ENCODE measurements at regions not wholly inside any gene's neighbourhood (a gene's known extent, or its start where the extent isn't known, plus 50 kb on each side); places are given as distances from the start of the nearest gene placed in this dataset.

DNA sequence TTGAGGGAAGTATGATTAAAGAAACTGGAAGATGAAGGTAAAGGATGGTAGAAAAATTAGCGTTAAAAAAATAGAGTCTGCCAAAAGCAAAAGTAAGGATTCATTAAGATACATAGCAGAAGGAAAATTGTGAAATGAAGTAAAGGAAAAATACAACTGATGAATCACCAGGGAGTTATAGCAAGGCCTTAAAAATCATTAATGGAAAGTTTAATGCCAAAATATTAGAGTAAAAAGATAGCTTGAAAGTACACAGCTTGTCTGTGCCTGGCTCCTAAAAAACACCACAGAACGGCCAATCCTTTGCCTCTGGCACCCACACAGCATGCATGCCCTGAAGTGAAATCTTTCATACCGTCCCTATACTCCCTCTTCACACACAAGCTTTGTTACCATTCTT is 66.9 kb upstream of the APOBEC4 start:
- Mint-ChIP-seq H3K4me1 (ENCODE audit: low read depth, unreplicated experiment) (peaks cover 10% of the 10 kb centered on the region), H3K4me3 (ENCODE audit: unreplicated experiment) (no peak overlapping the region), H3K27me3 (ENCODE audit: low read depth, unreplicated experiment) (peaks cover 1% of the 10 kb centered on the region), H3K27ac (ENCODE audit: unreplicated experiment) (no peak overlapping the region), H3K36me3 (ENCODE audit: low read depth, unreplicated experiment) (peaks cover 2% of the 10 kb centered on the region), H3K9me3 (ENCODE audit: unreplicated experiment) (no peaks in the 10 kb centered on the region)
- H3K4me1 ChIP-seq (ENCODE audit: insufficient read depth, low read length) = no peaks in the 10 kb centered on the region
- FAIRE-seq (no peak), DNase-seq (ENCODE audit: low read depth) (no peak)
- no peak overlapping the region for H3K9ac ChIP-seq (ENCODE audit: low read length)
- no peak overlapping the region for H2AFZ ChIP-seq (ENCODE audit: low read depth, low read length)
- H3K4me3 ChIP-seq (ENCODE audit: insufficient read depth, low read depth, low read length) = no peak overlapping the region
- H4K20me1 ChIP-seq (ENCODE audit: insufficient read depth, low read length) = no peaks in the 10 kb centered on the region
- TF ChIP-seq, protein P1, sequence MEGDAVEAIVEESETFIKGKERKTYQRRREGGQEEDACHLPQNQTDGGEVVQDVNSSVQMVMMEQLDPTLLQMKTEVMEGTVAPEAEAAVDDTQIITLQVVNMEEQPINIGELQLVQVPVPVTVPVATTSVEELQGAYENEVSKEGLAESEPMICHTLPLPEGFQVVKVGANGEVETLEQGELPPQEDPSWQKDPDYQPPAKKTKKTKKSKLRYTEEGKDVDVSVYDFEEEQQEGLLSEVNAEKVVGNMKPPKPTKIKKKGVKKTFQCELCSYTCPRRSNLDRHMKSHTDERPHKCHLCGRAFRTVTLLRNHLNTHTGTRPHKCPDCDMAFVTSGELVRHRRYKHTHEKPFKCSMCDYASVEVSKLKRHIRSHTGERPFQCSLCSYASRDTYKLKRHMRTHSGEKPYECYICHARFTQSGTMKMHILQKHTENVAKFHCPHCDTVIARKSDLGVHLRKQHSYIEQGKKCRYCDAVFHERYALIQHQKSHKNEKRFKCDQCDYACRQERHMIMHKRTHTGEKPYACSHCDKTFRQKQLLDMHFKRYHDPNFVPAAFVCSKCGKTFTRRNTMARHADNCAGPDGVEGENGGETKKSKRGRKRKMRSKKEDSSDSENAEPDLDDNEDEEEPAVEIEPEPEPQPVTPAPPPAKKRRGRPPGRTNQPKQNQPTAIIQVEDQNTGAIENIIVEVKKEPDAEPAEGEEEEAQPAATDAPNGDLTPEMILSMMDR (IDR thresholded peaks at IDR 0.05; ENCODE audit: insufficient read depth, low read depth, low read length) = no peak
- TF ChIP-seq EZH2 (IDR thresholded peaks at IDR 0.05; ENCODE audit: insufficient read depth, low read length) = no peak
- H3K9me3 ChIP-seq (ENCODE audit: insufficient read depth, low read depth, low read length) = no peaks in the 10 kb centered on the region
- H3K36me3 ChIP-seq (ENCODE audit: insufficient read depth, low read length) = no peaks in the 10 kb centered on the region
- no peaks in the 10 kb centered on the region for H3K27me3 ChIP-seq (ENCODE audit: insufficient read depth, low read length)
- no peak overlapping the region for H3K27ac ChIP-seq (ENCODE audit: low read depth, low read length)
- H3K4me2 ChIP-seq (ENCODE audit: low read length) = no peak overlapping the region
- no peaks in the 10 kb centered on the region for H3K79me2 ChIP-seq (ENCODE audit: insufficient read depth, low read length)

DNA sequence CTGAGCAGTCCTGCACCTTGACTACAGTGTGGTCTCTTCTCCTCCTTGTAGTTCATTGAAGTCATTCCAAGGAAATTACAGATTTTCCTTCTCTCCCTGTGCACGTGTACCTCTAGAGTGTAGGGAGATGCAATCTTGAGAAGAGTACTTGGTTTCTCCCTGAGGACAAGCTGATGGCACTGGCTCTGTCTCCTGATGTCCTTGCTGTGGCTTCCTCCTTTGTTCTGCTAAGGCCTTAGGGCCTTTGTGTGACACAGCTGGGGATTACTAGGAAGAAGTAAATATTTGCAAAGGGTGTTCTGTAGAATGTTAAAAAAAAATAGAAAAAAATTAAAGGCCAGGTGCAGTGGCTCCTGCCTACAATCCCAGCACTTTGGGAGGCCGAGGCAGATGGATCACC is 66.2 kb upstream of the APOBEC4 start:
- no peak overlapping the region for H3K4me3 ChIP-seq (ENCODE audit: insufficient read depth, low read depth, low read length)

GRCh38 chr1:183716286-183716685 is 63.2 kb upstream of the APOBEC4 start:
- no peak overlapping the region for H3K4me3 ChIP-seq (ENCODE audit: insufficient read depth, low read depth, low read length)
- DNase-seq (ENCODE audit: low read depth) (no peak), FAIRE-seq (no peak)
- H3K27ac ChIP-seq (ENCODE audit: low read depth, low read length) = no peak overlapping the region
- Mint-ChIP-seq H3K4me3 (ENCODE audit: unreplicated experiment) (no peak overlapping the region), H3K9me3 (ENCODE audit: unreplicated experiment) (no peaks in the 10 kb centered on the region), H3K4me1 (ENCODE audit: low read depth, unreplicated experiment) (peaks cover 20% of the 10 kb centered on the region), H3K27me3 (ENCODE audit: low read depth, unreplicated experiment) (no peaks in the 10 kb centered on the region), H3K27ac (ENCODE audit: unreplicated experiment) (no peak overlapping the region), H3K36me3 (ENCODE audit: low read depth, unreplicated experiment) (no peaks in the 10 kb centered on the region)
- no peak overlapping the region for H3K9ac ChIP-seq (ENCODE audit: low read length)
- TF ChIP-seq, protein P1 (IDR thresholded peaks at IDR 0.05; ENCODE audit: insufficient read depth, low read depth, low read length) = no peak
- TF ChIP-seq EZH2 (IDR thresholded peaks at IDR 0.05; ENCODE audit: insufficient read depth, low read length) = no peak
- H3K4me1 ChIP-seq (ENCODE audit: insufficient read depth, low read length) = no peaks in the 10 kb centered on the region
- H3K4me2 ChIP-seq (ENCODE audit: low read length) = no peak overlapping the region
- no peaks in the 10 kb centered on the region for H3K36me3 ChIP-seq (ENCODE audit: insufficient read depth, low read length)
- H3K27me3 ChIP-seq (ENCODE audit: insufficient read depth, low read length) = no peaks in the 10 kb centered on the region
- H3K9me3 ChIP-seq (ENCODE audit: insufficient read depth, low read depth, low read length) = no peaks in the 10 kb centered on the region
- H2AFZ ChIP-seq (ENCODE audit: low read depth, low read length) = no peak overlapping the region
- H3K79me2 ChIP-seq (ENCODE audit: insufficient read depth, low read length) = no peaks in the 10 kb centered on the region
- H4K20me1 ChIP-seq (ENCODE audit: insufficient read depth, low read length) = no peaks in the 10 kb centered on the region

More for the DNA sequence above, 66.2 kb upstream of the APOBEC4 start:
- H3K4me1 Mint-ChIP-seq (ENCODE audit: low read depth, unreplicated experiment) = peaks cover 10% of the 10 kb centered on the region
- no peak overlapping the region for H3K4me3 Mint-ChIP-seq (ENCODE audit: unreplicated experiment)
- Histone ChIP-seq H3K27ac (ENCODE audit: low read depth, low read length) (no peak overlapping the region), H3K4me1 (ENCODE audit: insufficient read depth, low read length) (no peaks in the 10 kb centered on the region), H2AFZ (ENCODE audit: low read depth, low read length) (no peak overlapping the region), H4K20me1 (ENCODE audit: insufficient read depth, low read length) (no peaks in the 10 kb centered on the region), H3K9ac (ENCODE audit: low read length) (no peak overlapping the region), H3K79me2 (ENCODE audit: insufficient read depth, low read length) (no peaks in the 10 kb centered on the region), H3K4me2 (ENCODE audit: low read length) (no peak overlapping the region), H3K36me3 (ENCODE audit: insufficient read depth, low read length) (no peaks in the 10 kb centered on the region), H3K9me3 (ENCODE audit: insufficient read depth, low read depth, low read length) (no peaks in the 10 kb centered on the region), H3K27me3 (ENCODE audit: insufficient read depth, low read length) (no peaks in the 10 kb centered on the region)
- no peaks in the 10 kb centered on the region for H3K9me3 Mint-ChIP-seq (ENCODE audit: unreplicated experiment)
- H3K27me3 Mint-ChIP-seq (ENCODE audit: low read depth, unreplicated experiment) = no peaks in the 10 kb centered on the region
- TF ChIP-seq, protein P1 (IDR thresholded peaks at IDR 0.05; ENCODE audit: insufficient read depth, low read depth, low read length) = no peak
- no peak for TF ChIP-seq EZH2 (IDR thresholded peaks at IDR 0.05; ENCODE audit: insufficient read depth, low read length)
- no peak overlapping the region for H3K27ac Mint-ChIP-seq (ENCODE audit: unreplicated experiment)
- no peak for FAIRE-seq
- no peak for DNase-seq (ENCODE audit: low read depth)
- peaks cover 2% of the 10 kb centered on the region for H3K36me3 Mint-ChIP-seq (ENCODE audit: low read depth, unreplicated experiment)
